NCI-H526 (cell line): ENCODE measurements at regions not wholly inside any gene's neighbourhood (a gene's known extent, or its start where the extent isn't known, plus 50 kb on each side); places are given as distances from the start of the nearest gene placed in this dataset.
A peak's percentile ranks its signal among the peaks of the same experiment; 100 is the strongest.
"Not testable (repeated sequence)": the region's sequence is repeated elsewhere in the genome, so short reads cannot be mapped to it uniquely, and the experiment has no call there.

Source experiments
- DNase-seq, 2 experiments: peaks; one replicate each; lab custom pipeline; 2025; lab: John Stamatoyannopoulos, UW

DNA sequence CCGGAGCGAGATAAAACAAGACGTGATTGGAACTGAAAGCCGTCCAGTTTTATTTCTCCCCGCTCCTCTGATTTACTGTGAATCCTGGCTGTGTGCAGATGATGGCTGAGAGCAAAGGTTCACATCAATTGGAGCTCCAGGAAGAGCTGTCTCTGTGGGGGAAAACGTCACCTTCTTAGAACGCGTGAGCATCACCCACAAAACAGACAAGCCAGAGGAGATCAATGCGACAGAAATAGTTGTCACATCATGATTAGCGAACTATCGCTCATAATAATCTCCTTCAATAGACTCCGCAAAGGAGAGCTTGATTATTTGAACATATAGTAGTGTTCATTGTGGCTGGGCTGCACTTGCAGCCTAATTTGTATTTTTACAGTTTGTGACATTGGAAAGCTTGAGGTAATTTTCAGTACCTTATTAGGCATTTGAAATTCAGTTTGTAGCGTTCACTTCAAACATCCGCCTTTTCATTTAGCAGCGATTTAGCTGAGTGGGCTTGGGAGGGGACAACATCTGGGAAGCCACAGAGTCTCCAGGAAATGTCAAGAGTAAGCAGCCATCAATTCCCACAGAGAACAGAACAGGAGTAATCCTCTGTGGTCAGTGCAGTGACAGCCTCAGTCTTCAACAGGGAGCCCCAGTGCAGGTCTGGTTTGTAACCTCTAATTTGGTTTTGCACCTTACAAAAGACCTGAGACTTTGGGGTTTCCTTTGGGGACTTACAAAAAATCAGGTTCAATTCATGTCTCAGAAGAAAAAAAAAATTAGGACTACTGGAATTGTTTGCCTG lies 276.8 kb upstream of the PFKP start:
- DNase-seq = no peak

DNA sequence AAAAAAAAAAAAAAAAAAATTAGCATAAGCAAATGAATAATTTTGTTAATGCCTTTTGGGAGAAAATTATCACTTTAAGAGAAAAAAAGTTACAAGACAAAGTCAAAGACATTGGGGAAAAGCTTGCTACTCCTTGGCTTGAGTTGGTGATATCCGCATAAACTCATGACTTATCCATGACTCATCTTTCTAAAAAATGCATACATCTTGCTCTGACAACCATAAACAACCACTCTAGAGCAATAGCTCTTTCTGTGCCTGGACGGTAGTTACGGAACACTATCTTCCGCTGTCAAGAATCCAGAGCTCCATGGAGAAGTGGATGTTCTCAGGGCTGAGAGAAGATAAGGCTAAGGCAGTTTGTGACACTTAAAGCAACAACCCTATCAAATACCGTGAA lies 281.1 kb upstream of the PFKP start:
- DNase-seq = no peak

GRCh38 chr10:2784766-2785165 lies 282.6 kb upstream of the PFKP start:
- DNase-seq = no peak

GRCh38 chr10:2782950-2783349 lies 284.4 kb upstream of the PFKP start:
- DNase-seq = no peak

DNA sequence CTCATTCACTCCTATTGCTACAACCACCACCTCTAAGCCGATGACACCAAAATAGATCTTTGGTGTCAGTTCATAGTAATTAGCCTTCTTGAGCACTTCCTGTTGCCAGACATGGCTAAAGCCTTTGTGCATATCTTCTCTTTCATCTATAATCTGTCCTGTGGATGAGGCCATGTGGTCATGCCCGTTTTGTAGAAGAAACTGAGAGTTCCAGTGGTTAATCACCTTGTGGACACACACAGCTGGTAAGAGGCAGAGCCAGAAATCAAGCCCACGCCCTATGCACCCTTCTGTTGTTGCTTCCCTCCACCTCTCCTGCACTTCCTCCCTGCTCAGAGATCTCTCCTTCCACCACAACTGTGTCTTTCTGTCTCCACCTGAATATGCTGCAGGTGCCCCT lies 285.1 kb upstream of the PFKP start:
- DNase-seq = no peak

- no peak for DNase-seq
Observed at GRCh38 chr10:2777666-2778355, 289.5 kb upstream of the PFKP start.

GRCh38 chr10:2772816-2773631 lies 294.3 kb upstream of the PFKP start:
- DNase-seq = peak; percentile 57 to 80

- DNase-seq = no peak
Observed at GRCh38 chr10:2772135-2772534, 295.2 kb upstream of the PFKP start.

DNA sequence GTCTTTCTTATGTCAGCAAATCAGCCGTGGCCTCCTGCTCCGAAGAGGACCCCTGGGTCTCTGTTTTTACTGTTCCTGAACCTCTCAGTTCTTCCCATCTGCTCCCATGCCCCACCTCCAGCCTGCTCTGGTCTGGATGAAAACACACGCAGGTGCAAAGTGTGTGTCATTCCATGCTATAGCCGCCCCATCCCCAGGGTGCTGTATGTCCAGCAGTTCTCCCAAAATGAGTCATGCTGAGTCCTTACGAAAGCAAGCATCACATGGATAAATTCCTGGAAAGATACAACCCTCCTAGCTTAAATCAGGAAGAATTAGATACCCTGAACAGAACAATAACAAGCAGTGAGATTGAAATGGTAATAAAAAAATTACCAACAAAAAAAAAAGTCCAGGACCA lies 300.1 kb upstream of the PFKP start:
- DNase-seq = not testable (repeated sequence)

- DNase-seq = no peak
Observed at GRCh38 chr10:2761971-2762370, 305.4 kb upstream of the PFKP start.

DNA sequence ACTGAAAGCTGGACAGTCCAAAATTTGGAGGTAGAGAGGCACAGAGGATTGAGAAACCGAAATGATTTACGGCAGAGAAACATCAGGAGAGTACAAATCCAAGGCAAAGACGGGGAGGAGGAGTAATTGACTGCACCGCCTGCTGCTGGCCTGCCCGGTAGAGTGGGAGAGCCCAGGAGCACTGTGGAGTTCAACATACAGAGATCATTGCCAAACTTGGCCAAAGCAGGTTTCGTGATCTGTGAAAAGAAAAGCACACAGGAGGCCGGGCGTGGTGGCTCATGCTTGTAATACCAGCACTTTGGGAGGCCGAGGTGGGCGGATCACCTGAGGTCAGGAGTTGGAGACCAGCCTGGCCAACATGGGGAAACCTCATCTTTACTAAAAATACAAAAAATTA lies 306.0 kb upstream of the PFKP start:
- no peak for DNase-seq

DNA sequence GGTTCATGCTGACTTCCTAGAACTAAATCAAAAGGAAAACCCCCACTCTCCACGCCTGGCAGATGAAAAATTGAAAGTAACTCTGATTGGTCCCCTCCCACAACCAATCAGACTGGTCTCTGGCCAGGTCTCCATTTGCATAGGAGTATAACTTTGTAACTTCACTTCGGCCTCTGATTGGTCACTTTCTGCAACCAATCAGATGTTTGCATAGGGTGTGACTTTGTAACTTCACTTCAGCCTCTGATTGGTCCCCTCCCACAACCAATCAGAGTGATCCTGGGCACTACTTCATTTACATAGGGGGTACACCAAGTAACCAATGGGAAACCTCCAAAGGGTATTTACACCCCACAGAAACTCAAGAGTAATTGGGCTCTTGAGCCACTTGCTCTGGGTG lies 306.6 kb upstream of the PFKP start:
- DNase-seq = no peak

DNA sequence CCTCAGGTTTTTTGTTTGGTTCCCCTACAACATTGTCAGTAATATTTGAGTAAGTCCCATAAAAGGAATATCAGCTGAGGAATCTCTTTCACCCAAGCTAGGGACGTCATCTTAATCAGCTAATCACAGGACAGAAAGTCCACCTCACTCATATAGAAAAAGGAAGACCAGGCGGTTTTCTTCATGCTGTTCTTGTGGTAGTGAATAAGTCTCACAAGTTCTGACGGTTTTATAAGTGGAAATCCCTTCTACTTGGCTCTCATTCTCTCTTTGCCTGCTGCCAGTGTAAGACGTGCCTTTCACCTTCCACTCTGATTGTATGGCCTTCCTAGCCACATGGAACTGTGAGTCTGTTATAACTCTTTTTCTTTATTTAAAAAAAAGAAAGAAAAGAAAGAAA lies 308.1 kb upstream of the PFKP start:
- DNase-seq = no peak

GRCh38 chr10:2754943-2755342 lies 312.4 kb upstream of the PFKP start:
- DNase-seq = no peak

DNA sequence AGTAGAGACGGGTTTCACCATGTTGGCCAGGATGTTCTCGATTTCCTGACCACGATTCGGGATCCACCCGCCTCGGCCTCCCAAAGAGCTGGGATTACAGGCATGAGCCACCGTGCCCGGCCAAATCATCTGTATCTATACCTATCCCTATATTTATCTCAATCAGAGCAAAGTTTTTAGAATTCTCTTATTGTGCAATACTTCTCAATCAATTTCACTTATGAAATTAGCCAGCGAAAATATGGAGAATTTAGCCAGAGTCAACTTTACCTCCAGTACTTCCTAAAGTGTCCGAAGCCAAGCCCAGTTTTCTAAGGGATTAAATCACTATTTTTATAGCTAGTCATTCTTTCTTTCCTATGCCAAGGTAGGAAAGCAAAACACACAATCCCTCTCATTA lies 319.1 kb upstream of the PFKP start:
- DNase-seq = no peak

- DNase-seq = no peak
Observed at GRCh38 chr10:2746638-2747037, 320.7 kb upstream of the PFKP start.

DNA sequence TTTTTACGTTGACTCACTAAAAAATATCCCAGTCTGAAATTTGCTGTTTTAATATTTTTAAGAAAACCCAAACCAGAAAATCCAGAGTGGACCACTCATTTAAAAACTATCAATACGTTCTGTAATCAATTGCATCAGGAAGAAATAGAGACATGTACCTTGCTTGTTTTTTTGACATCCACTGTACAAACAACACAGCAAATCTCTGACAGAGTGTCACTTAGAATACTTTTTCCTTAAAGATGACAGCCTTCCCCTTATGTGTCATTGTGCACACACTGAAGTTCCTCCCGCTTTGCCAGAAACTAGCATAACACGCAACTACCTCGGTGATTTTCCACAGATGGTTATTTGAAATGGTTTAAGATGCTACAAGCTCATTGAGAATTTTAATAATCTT lies 321.7 kb upstream of the PFKP start:
- DNase-seq = no peak

DNA sequence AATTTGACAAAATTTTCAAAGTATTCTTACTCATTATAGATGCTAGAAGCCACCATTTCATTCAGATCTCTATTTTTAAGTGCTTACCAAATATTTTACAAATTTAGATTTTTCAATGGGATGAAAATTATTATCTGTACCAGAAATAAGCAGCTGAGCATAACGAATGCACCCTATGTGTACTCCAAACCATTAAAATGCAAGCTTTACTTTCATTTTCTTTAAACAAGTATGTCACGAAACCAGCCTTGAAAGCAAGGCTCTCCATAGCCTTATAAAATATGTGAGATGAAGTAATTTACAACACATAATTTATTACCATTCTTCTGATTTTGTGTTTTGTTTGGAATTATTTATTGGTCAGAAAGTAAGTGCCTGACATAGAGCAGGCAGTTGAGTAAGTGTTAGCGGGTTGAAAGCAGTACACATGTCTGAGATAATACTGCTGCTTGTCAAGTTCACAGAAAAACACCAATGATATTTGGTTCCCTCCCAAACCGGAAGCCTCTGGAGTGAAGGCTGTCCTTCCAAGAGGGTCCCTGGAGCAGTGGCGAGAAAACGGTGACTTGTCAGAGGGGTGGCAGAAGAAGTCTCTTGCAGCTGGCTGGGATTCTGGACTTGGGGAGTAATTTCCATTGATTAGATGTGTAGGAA lies 322.7 kb upstream of the PFKP start:
- DNase-seq = no peak

DNA sequence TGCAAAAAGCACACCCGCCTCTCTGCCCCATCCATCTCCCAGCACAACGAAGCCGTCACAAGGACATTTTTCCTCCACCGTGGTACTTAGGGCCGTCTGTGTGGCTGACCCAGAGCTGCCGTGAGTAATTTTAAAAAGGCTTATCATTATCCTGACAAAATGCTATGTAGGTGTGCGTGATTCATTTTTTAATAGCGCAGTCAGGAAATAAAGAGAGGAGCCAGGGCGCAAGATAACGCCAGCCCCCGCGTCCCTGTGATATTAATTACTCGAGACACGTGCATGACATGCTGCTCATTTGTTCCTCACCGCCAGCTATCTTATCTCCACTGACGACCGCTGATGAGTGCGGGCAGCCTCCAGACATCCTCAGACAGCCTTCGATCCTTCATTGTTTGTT lies 332.7 kb upstream of the PFKP start:
- no peak for DNase-seq

GRCh38 chr10:2733278-2733963 lies 333.9 kb upstream of the PFKP start:
- no peak for DNase-seq

- no peak for DNase-seq
Observed at GRCh38 chr10:2731940-2732339, 335.4 kb upstream of the PFKP start.

GRCh38 chr10:2729197-2729596 lies 338.2 kb upstream of the PFKP start:
- no peak for DNase-seq
